ENCODE measurements at regions not wholly inside any gene's neighbourhood (a gene's known extent, or its start where the extent isn't known, plus 50 kb on each side); places are given as distances from the start of the nearest gene placed in this dataset.

DNA sequence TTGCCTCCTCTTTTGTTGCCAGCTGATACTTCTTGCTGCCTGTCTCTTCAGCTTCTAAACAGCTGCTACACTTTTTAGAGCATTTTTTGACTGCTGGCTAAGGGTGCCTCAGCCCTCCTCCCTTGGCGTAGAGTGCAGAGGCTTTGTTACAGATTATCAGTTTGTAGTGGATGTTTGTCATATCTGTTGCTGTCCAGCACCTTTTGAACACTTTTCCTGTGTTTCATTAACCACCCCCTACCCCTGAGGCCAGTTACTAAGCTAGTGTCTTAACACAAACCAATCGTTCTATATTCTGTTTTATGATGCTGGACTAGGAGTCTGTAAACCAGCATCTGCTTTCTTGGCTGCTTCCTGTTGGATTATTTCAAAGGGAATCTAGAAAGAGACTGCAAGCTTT lies 441.5 kb downstream of the DNAH5 start:
- TF ChIP-seq, protein P1, sequence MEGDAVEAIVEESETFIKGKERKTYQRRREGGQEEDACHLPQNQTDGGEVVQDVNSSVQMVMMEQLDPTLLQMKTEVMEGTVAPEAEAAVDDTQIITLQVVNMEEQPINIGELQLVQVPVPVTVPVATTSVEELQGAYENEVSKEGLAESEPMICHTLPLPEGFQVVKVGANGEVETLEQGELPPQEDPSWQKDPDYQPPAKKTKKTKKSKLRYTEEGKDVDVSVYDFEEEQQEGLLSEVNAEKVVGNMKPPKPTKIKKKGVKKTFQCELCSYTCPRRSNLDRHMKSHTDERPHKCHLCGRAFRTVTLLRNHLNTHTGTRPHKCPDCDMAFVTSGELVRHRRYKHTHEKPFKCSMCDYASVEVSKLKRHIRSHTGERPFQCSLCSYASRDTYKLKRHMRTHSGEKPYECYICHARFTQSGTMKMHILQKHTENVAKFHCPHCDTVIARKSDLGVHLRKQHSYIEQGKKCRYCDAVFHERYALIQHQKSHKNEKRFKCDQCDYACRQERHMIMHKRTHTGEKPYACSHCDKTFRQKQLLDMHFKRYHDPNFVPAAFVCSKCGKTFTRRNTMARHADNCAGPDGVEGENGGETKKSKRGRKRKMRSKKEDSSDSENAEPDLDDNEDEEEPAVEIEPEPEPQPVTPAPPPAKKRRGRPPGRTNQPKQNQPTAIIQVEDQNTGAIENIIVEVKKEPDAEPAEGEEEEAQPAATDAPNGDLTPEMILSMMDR (IDR thresholded peaks at IDR 0.05; ENCODE audit: low read depth, low read length, poor library complexity, severe bottlenecking): no peak
- no peak for TF ChIP-seq EZH2phosphoT487 (IDR thresholded peaks at IDR 0.05; ENCODE audit: borderline replicate concordance, low read length)
- Histone ChIP-seq H3F3A (ENCODE audit: control insufficient read depth, insufficient read depth) (no peaks in the 10 kb centered on the region), H4K20me1 (ENCODE audit: control insufficient read depth, insufficient read depth, low read depth, low read length) (no peaks in the 10 kb centered on the region), H3K36me3 (ENCODE audit: control insufficient read depth, low read length) (no peaks in the 10 kb centered on the region), H3K9me3 (ENCODE audit: control insufficient read depth, insufficient read depth, low read length) (no peaks in the 10 kb centered on the region), H3K4me1 (ENCODE audit: control insufficient read depth, low read length) (no peaks in the 10 kb centered on the region), H3K4me3 (ENCODE audit: low read length) (no peak overlapping the region), H3K79me2 (ENCODE audit: control insufficient read depth, low read length) (no peaks in the 10 kb centered on the region), H3K4me2 (ENCODE audit: low read length) (no peak overlapping the region), H3K9me2 (replicated peaks; ENCODE audit: control insufficient read depth, low read length) (no peaks in the 10 kb centered on the region), H3K27me3 (ENCODE audit: control insufficient read depth, low read length) (no peaks in the 10 kb centered on the region), H3K27ac (ENCODE audit: low read depth, low read length) (no peak overlapping the region)

DNA sequence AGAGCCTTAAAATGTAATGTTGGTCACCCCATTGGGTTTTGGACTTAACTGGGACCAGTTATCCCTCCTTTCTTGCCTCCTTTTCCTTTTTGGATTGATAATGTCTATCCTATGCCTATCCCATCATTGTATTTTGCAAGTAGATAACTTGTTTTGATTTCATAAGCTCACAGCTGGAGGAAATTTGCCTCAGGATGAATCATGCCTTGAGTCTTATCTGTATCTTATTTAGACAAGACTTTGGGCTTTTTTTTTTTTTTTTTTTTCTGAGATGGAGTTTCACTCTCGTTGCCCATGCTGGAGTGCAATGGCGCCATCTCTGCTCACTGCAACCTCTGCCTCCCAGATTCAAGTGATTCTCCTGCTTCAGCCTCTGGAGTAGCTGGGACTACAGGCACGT lies 443.3 kb downstream of the DNAH5 start:
- Histone ChIP-seq H3K9me2 (replicated peaks; ENCODE audit: control insufficient read depth, low read length) (no peaks in the 10 kb centered on the region), H3K79me2 (ENCODE audit: control insufficient read depth, low read length) (no peaks in the 10 kb centered on the region), H3K9me3 (ENCODE audit: control insufficient read depth, insufficient read depth, low read length) (no peaks in the 10 kb centered on the region), H3K27me3 (ENCODE audit: control insufficient read depth, low read length) (no peaks in the 10 kb centered on the region), H3K4me2 (ENCODE audit: low read length) (no peak overlapping the region), H3K4me3 (ENCODE audit: low read length) (no peak overlapping the region), H3F3A (ENCODE audit: control insufficient read depth, insufficient read depth) (no peaks in the 10 kb centered on the region), H4K20me1 (ENCODE audit: control insufficient read depth, insufficient read depth, low read depth, low read length) (no peaks in the 10 kb centered on the region), H3K4me1 (ENCODE audit: control insufficient read depth, low read length) (no peaks in the 10 kb centered on the region), H3K27ac (ENCODE audit: low read depth, low read length) (no peak overlapping the region), H3K36me3 (ENCODE audit: control insufficient read depth, low read length) (no peaks in the 10 kb centered on the region)
- TF ChIP-seq, protein P1 (IDR thresholded peaks at IDR 0.05; ENCODE audit: low read depth, low read length, poor library complexity, severe bottlenecking): no peak
- no peak for TF ChIP-seq EZH2phosphoT487 (IDR thresholded peaks at IDR 0.05; ENCODE audit: borderline replicate concordance, low read length)

DNA sequence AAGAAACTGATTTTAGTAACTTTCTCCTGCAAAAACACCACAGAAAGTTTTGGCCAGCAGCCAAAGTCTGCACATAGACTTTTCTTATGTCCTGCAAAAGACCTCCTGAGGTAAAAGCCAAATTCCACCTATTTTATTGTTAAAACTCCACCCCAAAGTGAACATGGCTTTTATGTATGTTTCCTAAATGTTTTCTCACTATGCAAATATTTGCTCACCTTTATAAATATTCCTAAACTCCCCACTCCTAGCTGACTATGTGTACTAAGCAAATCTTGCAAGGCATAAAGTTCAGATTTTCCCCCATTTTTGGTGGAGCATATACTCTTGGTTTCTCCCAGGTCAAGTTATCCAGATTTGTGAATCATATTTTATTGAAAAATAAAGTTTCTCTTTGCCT lies 446.2 kb downstream of the DNAH5 start:
- Histone ChIP-seq H3F3A (ENCODE audit: control insufficient read depth, insufficient read depth) (no peaks in the 10 kb centered on the region), H3K4me3 (ENCODE audit: low read length) (no peak overlapping the region), H4K20me1 (ENCODE audit: control insufficient read depth, insufficient read depth, low read depth, low read length) (no peaks in the 10 kb centered on the region), H3K27me3 (ENCODE audit: control insufficient read depth, low read length) (no peaks in the 10 kb centered on the region), H3K9me2 (replicated peaks; ENCODE audit: control insufficient read depth, low read length) (no peaks in the 10 kb centered on the region), H3K4me1 (ENCODE audit: control insufficient read depth, low read length) (no peaks in the 10 kb centered on the region), H3K36me3 (ENCODE audit: control insufficient read depth, low read length) (no peaks in the 10 kb centered on the region), H3K9me3 (ENCODE audit: control insufficient read depth, insufficient read depth, low read length) (no peaks in the 10 kb centered on the region), H3K4me2 (ENCODE audit: low read length) (no peak overlapping the region), H3K79me2 (ENCODE audit: control insufficient read depth, low read length) (no peaks in the 10 kb centered on the region), H3K27ac (ENCODE audit: low read depth, low read length) (no peak overlapping the region)
- no peak for TF ChIP-seq EZH2phosphoT487 (IDR thresholded peaks at IDR 0.05; ENCODE audit: borderline replicate concordance, low read length)
- TF ChIP-seq, protein P1 (IDR thresholded peaks at IDR 0.05; ENCODE audit: low read depth, low read length, poor library complexity, severe bottlenecking): no peak

All from DOHH2 (cell line).